ENCODE measurements at regions not wholly inside any gene's neighbourhood (a gene's known extent, or its start where the extent isn't known, plus 50 kb on each side); places are given as distances from the start of the nearest gene placed in this dataset.
"Not testable (repeated sequence)": the region's sequence is repeated elsewhere in the genome, so short reads cannot be mapped to it uniquely, and the experiment has no call there.

DNA sequence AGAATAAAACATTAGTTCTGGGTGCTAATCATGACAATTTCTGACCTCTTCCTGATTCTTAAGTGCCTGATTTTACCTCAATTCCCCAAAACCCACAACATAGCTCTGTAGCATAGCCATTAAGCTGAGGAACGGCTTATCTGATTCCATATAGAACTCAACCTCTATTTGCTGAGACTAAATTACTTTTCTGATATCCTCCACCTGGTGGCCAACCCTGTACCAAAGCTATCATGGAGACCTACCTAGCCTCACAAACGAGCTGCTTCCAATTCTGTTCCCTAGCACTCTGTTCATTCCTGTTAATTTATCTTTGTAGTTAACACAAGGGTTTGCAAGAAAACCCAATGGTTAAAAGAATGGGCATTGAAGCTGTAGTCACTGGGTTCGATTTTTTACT lies 245.2 kb downstream of the PLOD2 start:
- no peaks in the 10 kb centered on the region for H3K27me3 ChIP-seq (ENCODE audit: control insufficient read depth in 1 of 2, insufficient read depth in 2 of 2, low read length in 2 of 2)
- no peak overlapping the region for H3K27ac ChIP-seq (ENCODE audit: low read length)
- no peaks in the 10 kb centered on the region for H3K4me1 ChIP-seq (ENCODE audit: control insufficient read depth, insufficient read depth, low read length)
- H3K4me3 ChIP-seq (ENCODE audit: low read length in 2 of 2), result no peak overlapping the region
- H3K9ac ChIP-seq (ENCODE audit: low read length in 2 of 2), result no peak overlapping the region
- no peaks in the 10 kb centered on the region for H3K9me3 ChIP-seq (ENCODE audit: control insufficient read depth in 2 of 2, low read length in 2 of 2)
- H3K36me3 ChIP-seq (ENCODE audit: control insufficient read depth in 2 of 2, insufficient read depth in 2 of 2, low read length in 2 of 2), result no peaks in the 10 kb centered on the region

DNA sequence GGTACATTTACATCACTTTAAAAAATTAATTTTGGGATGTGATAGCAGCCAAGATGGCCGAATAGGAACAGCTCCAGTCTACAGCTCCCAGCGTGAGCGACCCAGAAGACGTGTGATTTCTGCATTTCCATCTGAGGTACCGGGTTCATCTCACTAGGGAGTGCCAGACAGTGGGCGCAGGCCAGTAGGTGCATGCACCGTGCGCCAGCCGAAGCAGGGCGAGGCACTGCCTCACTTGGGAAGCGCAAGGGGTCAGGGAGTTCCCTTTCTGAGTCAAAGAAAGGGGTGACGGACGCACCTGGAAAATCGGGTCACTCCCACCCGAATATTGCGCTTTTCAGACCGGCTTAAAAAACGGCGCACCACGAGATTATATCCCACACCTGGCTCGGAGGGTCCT lies 233.2 kb downstream of the PLOD2 start:
- H3K4me1 ChIP-seq (ENCODE audit: control insufficient read depth, insufficient read depth, low read length); H3K27me3 ChIP-seq (ENCODE audit: control insufficient read depth in 1 of 2, insufficient read depth in 2 of 2, low read length in 2 of 2); H3K27ac ChIP-seq (ENCODE audit: low read length); H3K4me3 ChIP-seq (ENCODE audit: low read length in 2 of 2); H3K9ac ChIP-seq (ENCODE audit: low read length in 2 of 2); H3K36me3 ChIP-seq (ENCODE audit: control insufficient read depth in 2 of 2, insufficient read depth in 2 of 2, low read length in 2 of 2); H3K9me3 ChIP-seq (ENCODE audit: control insufficient read depth in 2 of 2, low read length in 2 of 2): not testable (repeated sequence)

DNA sequence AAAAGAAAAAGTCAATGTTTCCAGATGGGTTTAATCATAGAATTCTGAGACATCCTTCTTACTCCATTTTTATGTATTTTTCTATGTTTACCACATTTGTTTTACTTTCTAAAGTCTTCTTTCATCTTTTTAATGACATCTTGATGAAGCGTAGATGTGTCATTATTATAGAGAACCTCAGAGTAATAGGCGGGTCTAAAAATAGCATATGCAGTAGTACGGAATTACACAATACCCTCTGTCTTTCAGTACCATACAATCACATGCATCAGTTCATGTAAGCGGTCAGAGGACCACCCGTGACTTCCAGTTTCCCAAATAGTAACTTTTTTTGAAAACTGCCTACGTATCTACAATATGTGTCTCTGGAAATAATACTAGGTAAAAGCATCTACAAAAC lies 224.0 kb downstream of the PLOD2 start:
- Histone ChIP-seq H3K36me3 (ENCODE audit: control insufficient read depth in 2 of 2, insufficient read depth in 2 of 2, low read length in 2 of 2) (no peaks in the 10 kb centered on the region), H3K9me3 (ENCODE audit: control insufficient read depth in 2 of 2, low read length in 2 of 2) (no peaks in the 10 kb centered on the region), H3K27ac (ENCODE audit: low read length) (no peak overlapping the region), H3K9ac (ENCODE audit: low read length in 2 of 2) (no peak overlapping the region), H3K4me3 (ENCODE audit: low read length in 2 of 2) (no peak overlapping the region), H3K27me3 (ENCODE audit: control insufficient read depth in 1 of 2, insufficient read depth in 2 of 2, low read length in 2 of 2) (no peaks in the 10 kb centered on the region), H3K4me1 (ENCODE audit: control insufficient read depth, insufficient read depth, low read length) (no peaks in the 10 kb centered on the region)

DNA sequence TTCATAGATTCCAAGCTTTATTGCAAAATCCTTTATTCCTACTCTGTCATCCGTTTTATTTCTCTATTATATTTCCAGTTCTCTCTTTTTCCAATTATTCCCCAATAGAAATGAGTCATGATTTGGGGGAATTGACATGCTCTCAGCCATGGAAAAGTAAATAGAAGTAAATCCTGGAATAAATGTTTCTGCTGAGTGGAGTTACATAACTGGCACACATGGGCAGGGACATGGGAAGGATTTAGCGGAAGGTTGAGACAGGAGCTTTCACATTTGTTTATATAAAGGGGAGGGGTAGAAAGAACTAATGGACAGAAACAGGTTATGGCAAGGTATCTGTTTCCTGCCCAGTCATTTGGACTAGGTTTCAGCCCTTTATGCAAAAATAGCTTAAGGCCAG lies 221.6 kb downstream of the PLOD2 start:
- Histone ChIP-seq H3K4me1 (ENCODE audit: control insufficient read depth, insufficient read depth, low read length) (no peaks in the 10 kb centered on the region), H3K4me3 (ENCODE audit: low read length in 2 of 2) (no peak overlapping the region), H3K27ac (ENCODE audit: low read length) (no peak overlapping the region), H3K27me3 (ENCODE audit: control insufficient read depth in 1 of 2, insufficient read depth in 2 of 2, low read length in 2 of 2) (no peaks in the 10 kb centered on the region), H3K36me3 (ENCODE audit: control insufficient read depth in 2 of 2, insufficient read depth in 2 of 2, low read length in 2 of 2) (no peaks in the 10 kb centered on the region), H3K9ac (ENCODE audit: low read length in 2 of 2) (no peak overlapping the region), H3K9me3 (ENCODE audit: control insufficient read depth in 2 of 2, low read length in 2 of 2) (no peaks in the 10 kb centered on the region)

DNA sequence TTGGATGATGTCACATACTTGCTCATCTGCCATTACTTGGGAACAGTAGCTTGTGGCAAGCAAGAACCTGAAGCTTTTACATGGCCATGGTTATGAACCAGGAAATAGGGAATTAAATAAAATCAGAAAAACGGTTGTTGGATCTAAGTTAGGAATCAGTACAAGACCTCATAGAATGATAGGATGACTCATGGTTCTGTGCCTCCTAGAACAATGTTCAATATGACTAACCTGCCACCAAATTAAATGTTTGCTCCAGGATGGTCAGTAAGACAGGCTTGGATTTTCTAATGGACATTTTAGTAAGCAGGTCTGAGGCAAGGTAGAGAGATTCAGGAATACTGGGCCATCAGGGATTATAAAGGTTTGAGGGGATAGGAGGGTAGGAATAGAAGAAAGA lies 218.9 kb downstream of the PLOD2 start:
- Histone ChIP-seq H3K36me3 (ENCODE audit: control insufficient read depth in 2 of 2, insufficient read depth in 2 of 2, low read length in 2 of 2) (no peaks in the 10 kb centered on the region), H3K4me1 (ENCODE audit: control insufficient read depth, insufficient read depth, low read length) (no peaks in the 10 kb centered on the region), H3K4me3 (ENCODE audit: low read length in 2 of 2) (no peak overlapping the region), H3K9ac (ENCODE audit: low read length in 2 of 2) (no peak overlapping the region), H3K27ac (ENCODE audit: low read length) (no peak overlapping the region), H3K9me3 (ENCODE audit: control insufficient read depth in 2 of 2, low read length in 2 of 2) (no peaks in the 10 kb centered on the region), H3K27me3 (ENCODE audit: control insufficient read depth in 1 of 2, insufficient read depth in 2 of 2, low read length in 2 of 2) (no peaks in the 10 kb centered on the region)

DNA sequence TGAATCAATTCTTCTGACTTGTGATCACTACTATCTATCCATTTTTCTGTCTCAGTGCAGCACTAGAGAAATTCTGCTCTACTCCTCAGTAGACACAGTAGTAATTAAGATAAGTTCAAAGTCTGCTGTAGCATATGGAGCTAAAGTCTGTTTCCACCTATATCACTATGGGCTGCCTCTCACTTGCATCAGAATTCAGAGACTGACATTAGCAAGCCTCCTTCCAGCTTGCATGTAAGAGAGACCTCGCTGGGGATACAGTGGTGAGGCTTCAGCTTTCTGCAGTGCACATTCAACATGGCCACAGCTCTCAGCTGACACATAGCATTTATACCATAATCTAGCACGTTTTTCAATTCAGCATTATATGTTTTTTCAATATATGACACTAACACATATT lies 217.0 kb downstream of the PLOD2 start:
- Histone ChIP-seq H3K9ac (ENCODE audit: low read length in 2 of 2) (no peak overlapping the region), H3K4me3 (ENCODE audit: low read length in 2 of 2) (no peak overlapping the region), H3K27me3 (ENCODE audit: control insufficient read depth in 1 of 2, insufficient read depth in 2 of 2, low read length in 2 of 2) (no peaks in the 10 kb centered on the region), H3K9me3 (ENCODE audit: control insufficient read depth in 2 of 2, low read length in 2 of 2) (no peaks in the 10 kb centered on the region), H3K36me3 (ENCODE audit: control insufficient read depth in 2 of 2, insufficient read depth in 2 of 2, low read length in 2 of 2) (no peaks in the 10 kb centered on the region), H3K27ac (ENCODE audit: low read length) (no peak overlapping the region), H3K4me1 (ENCODE audit: control insufficient read depth, insufficient read depth, low read length) (no peaks in the 10 kb centered on the region)

DNA sequence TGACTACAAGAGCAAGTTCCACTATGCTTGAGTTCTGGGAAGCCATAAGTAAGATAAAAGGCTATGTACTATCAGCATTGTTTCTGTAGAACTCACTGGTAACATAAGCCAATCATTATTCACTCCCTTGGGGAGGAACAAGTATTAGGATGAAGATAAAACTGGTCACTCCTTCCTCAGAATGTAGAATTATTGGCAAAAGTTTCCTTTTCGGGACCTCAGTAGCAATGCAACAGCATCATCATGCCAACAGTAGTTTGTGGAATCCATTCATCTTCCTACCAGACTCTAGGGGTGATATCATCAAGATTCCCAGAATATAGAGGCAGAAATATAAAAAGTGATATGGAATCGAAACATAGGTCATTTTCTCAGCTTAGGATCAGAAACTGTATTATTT lies 209.5 kb downstream of the PLOD2 start:
- no peak overlapping the region for H3K9ac ChIP-seq (ENCODE audit: low read length in 2 of 2)
- H3K27ac ChIP-seq (ENCODE audit: low read length), result no peak overlapping the region
- H3K4me3 ChIP-seq (ENCODE audit: low read length in 2 of 2), result no peak overlapping the region
- no peaks in the 10 kb centered on the region for H3K27me3 ChIP-seq (ENCODE audit: control insufficient read depth in 1 of 2, insufficient read depth in 2 of 2, low read length in 2 of 2)
- H3K9me3 ChIP-seq (ENCODE audit: control insufficient read depth in 2 of 2, low read length in 2 of 2), result no peaks in the 10 kb centered on the region
- no peaks in the 10 kb centered on the region for H3K36me3 ChIP-seq (ENCODE audit: control insufficient read depth in 2 of 2, insufficient read depth in 2 of 2, low read length in 2 of 2)
- H3K4me1 ChIP-seq (ENCODE audit: control insufficient read depth, insufficient read depth, low read length), result no peaks in the 10 kb centered on the region

DNA sequence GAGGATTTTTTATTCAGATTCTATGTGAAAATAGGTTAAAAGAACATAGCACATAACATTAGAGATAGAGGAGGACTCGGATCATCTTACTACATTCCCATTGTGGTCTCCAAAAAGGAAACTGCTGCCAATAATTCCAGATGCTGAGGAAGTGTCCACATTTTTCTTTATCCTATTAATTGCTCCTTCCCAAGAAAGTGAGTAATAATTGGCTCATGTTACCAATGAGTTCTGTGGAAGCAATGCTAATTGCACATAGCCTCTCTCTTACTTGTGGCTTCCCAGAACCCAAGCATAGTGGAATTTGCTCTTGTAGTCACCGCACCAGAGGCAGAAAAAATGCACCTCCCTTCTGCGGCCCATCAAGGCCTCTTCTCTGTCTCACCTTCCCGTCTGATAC lies 208.4 kb downstream of the PLOD2 start:
- Histone ChIP-seq H3K27me3 (ENCODE audit: control insufficient read depth in 1 of 2, insufficient read depth in 2 of 2, low read length in 2 of 2) (no peaks in the 10 kb centered on the region), H3K27ac (ENCODE audit: low read length) (no peak overlapping the region), H3K9ac (ENCODE audit: low read length in 2 of 2) (no peak overlapping the region), H3K9me3 (ENCODE audit: control insufficient read depth in 2 of 2, low read length in 2 of 2) (no peaks in the 10 kb centered on the region), H3K4me3 (ENCODE audit: low read length in 2 of 2) (no peak overlapping the region), H3K4me1 (ENCODE audit: control insufficient read depth, insufficient read depth, low read length) (no peaks in the 10 kb centered on the region), H3K36me3 (ENCODE audit: control insufficient read depth in 2 of 2, insufficient read depth in 2 of 2, low read length in 2 of 2) (no peaks in the 10 kb centered on the region)

DNA sequence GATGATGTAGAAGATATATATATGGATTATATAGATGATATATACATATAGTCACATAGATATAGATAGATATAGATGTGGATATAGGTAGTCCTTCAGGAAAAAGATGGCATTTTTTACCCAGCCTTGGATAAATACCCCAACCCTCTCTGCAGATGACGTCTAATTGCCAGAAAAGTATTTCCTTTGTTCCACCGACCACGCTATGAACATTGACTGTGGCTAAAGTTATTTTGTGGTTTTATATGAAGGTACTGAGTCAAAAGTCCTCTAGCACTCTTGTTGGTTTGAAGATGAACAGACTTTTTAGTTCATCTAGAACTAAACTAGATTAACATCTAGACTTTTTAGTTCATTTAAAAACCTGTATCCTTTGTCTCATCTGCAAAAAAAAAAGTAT lies 207.7 kb downstream of the PLOD2 start:
- Histone ChIP-seq H3K4me1 (ENCODE audit: control insufficient read depth, insufficient read depth, low read length) (no peaks in the 10 kb centered on the region), H3K27me3 (ENCODE audit: control insufficient read depth in 1 of 2, insufficient read depth in 2 of 2, low read length in 2 of 2) (no peaks in the 10 kb centered on the region), H3K9ac (ENCODE audit: low read length in 2 of 2) (no peak overlapping the region), H3K9me3 (ENCODE audit: control insufficient read depth in 2 of 2, low read length in 2 of 2) (no peaks in the 10 kb centered on the region), H3K4me3 (ENCODE audit: low read length in 2 of 2) (no peak overlapping the region), H3K36me3 (ENCODE audit: control insufficient read depth in 2 of 2, insufficient read depth in 2 of 2, low read length in 2 of 2) (no peaks in the 10 kb centered on the region), H3K27ac (ENCODE audit: low read length) (no peak overlapping the region)

DNA sequence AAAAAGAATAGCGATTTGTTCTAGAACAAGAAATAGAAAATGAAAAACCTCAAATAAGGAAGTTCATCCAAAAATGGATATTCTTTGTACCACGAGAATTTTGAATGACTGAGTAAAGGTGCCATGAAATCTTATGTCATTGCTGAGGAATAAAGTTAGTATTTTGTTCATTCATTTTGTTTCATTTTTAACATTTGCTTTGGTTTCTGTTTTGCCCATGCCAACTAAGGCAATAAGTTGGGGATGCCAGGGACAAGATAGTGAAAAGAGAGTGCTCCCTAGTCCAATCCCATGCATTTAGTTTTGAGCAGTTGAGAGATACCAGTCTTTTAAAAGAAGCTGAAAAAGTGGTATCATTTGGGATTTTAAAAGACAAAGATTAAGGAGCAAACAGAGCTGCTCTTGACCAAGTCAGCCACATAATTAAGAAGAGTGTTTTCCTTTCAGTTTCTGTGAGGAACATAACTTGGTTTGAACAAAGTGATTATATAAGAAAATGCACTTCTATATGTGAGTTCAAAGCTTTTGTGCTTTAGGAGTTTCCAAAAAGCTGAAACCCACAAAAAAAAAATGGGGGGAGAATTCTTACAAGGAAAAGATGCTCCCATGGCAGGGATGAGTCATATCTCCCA lies 201.4 kb downstream of the PLOD2 start:
- no peaks in the 10 kb centered on the region for H3K4me1 ChIP-seq (ENCODE audit: control insufficient read depth, insufficient read depth, low read length)

DNA sequence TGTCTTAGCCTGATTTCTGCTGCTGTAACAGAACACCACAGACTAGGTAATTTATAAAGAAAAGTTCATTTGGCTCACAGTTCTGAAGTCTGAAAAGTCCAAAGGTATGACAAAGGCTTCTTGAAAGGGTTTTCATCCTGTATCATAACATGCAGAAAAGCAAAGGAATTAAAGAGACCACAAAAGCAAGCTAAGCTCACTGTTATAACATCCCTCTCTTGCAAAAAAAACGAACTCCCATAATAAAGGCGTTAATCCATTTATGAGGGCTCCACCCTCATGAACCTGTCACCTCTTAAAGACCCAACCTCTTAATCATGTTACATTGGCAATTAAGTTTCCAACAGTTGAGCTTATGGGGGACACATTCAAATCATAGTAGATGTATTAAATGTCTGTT lies 197.9 kb downstream of the PLOD2 start:
- Histone ChIP-seq H3K4me3 (ENCODE audit: low read length in 2 of 2) (no peak overlapping the region), H3K9ac (ENCODE audit: low read length in 2 of 2) (no peak overlapping the region), H3K9me3 (ENCODE audit: control insufficient read depth in 2 of 2, low read length in 2 of 2) (no peaks in the 10 kb centered on the region), H3K4me1 (ENCODE audit: control insufficient read depth, insufficient read depth, low read length) (no peaks in the 10 kb centered on the region), H3K27me3 (ENCODE audit: control insufficient read depth in 1 of 2, insufficient read depth in 2 of 2, low read length in 2 of 2) (no peaks in the 10 kb centered on the region), H3K27ac (ENCODE audit: low read length) (no peak overlapping the region), H3K36me3 (ENCODE audit: control insufficient read depth in 2 of 2, insufficient read depth in 2 of 2, low read length in 2 of 2) (no peaks in the 10 kb centered on the region)

More for the DNA sequence above, 201.4 kb downstream of the PLOD2 start:
- Histone ChIP-seq H3K4me3 (ENCODE audit: low read length in 2 of 2) (no peak overlapping the region), H3K27ac (ENCODE audit: low read length) (no peak overlapping the region), H3K9me3 (ENCODE audit: control insufficient read depth in 2 of 2, low read length in 2 of 2) (no peaks in the 10 kb centered on the region), H3K36me3 (ENCODE audit: control insufficient read depth in 2 of 2, insufficient read depth in 2 of 2, low read length in 2 of 2) (no peaks in the 10 kb centered on the region), H3K9ac (ENCODE audit: low read length in 2 of 2) (no peak overlapping the region), H3K27me3 (ENCODE audit: control insufficient read depth in 1 of 2, insufficient read depth in 2 of 2, low read length in 2 of 2) (no peaks in the 10 kb centered on the region)

Data from stomach smooth muscle (tissue), 2 donors.